ENCODE measurements at regions not wholly inside any gene's neighbourhood (a gene's known extent, or its start where the extent isn't known, plus 50 kb on each side); places are given as distances from the start of the nearest gene placed in this dataset.
"Not testable (repeated sequence)": the region's sequence is repeated elsewhere in the genome, so short reads cannot be mapped to it uniquely, and the experiment has no call there.

DNA sequence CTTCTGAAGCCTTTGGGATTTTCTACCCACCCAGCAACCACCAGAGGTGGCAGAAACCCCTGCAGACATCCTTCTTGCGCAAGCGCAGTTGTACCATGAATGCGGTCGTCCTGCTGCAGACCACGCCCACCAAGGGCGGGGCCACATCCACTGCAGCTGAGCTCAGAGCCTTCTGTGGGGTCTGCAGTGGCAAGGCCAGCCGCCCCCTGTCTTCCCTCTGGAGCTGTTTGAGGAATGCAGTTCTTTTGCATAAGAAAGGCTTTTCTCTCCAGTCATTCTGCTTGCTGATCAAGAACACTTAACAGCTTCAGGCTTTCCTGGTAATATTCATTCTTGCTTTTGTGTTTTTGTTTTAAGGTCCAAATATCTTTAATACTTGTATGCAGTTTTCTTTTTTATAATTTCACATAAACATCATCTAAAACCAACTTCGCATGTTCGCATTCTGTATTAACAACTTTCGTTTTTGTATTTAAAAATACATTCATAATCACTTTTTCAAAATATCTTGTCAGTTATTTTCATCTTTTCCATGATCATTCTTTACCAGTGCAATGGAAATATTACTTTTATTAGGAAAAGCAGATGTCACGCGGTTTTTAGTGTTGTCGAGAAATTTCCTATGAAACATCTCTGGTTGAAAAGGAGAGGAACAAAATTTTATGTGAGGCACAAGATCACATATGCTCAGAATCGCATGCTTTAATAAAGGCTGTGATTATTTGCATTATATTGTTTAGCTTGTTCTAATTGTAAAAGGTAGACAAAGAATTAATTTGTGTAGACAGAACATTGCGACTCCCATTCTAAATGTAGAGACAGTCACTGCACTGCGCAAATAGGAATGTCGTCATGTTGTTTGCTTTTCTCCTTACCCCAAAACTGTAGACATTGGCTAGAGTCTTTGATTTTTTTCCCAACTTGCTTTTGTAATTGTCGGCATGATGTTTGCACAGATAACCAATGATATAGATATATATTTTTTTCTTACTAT, 98.1 kb upstream of the SNRPN start:
- Histone ChIP-seq H2AFZ (ENCODE audit: low read depth, low read length, severe bottlenecking) (no peak overlapping the region), H3K9me3 (ENCODE audit: insufficient read depth, low read length) (no peaks in the 10 kb centered on the region), H3K79me2 (ENCODE audit: insufficient read depth, low read length) (no peaks in the 10 kb centered on the region), H3K36me3 (ENCODE audit: low read length) (no peaks in the 10 kb centered on the region), H3K27me3 (ENCODE audit: low read length) (no peaks in the 10 kb centered on the region), H3K9ac (ENCODE audit: low read length) (no peak overlapping the region), H4K20me1 (ENCODE audit: low read depth, low read length) (no peaks in the 10 kb centered on the region), H3K4me3 (ENCODE audit: insufficient read depth, low read length, poor library complexity, severe bottlenecking) (no peak overlapping the region), H3K4me2 (ENCODE audit: low read depth, low read length, poor library complexity, severe bottlenecking) (no peak overlapping the region), H3K27ac (ENCODE audit: low read depth, low read length) (no peak overlapping the region), H3F3A (ENCODE audit: insufficient read depth) (no peaks in the 10 kb centered on the region), H3K9me2 (replicated peaks; ENCODE audit: insufficient read depth, low read length) (no peaks in the 10 kb centered on the region)
- no peak for TF ChIP-seq EZH2phosphoT487 (conservative IDR thresholded peaks at IDR 0.05; ENCODE audit: low read length)
- TF ChIP-seq, protein P1, sequence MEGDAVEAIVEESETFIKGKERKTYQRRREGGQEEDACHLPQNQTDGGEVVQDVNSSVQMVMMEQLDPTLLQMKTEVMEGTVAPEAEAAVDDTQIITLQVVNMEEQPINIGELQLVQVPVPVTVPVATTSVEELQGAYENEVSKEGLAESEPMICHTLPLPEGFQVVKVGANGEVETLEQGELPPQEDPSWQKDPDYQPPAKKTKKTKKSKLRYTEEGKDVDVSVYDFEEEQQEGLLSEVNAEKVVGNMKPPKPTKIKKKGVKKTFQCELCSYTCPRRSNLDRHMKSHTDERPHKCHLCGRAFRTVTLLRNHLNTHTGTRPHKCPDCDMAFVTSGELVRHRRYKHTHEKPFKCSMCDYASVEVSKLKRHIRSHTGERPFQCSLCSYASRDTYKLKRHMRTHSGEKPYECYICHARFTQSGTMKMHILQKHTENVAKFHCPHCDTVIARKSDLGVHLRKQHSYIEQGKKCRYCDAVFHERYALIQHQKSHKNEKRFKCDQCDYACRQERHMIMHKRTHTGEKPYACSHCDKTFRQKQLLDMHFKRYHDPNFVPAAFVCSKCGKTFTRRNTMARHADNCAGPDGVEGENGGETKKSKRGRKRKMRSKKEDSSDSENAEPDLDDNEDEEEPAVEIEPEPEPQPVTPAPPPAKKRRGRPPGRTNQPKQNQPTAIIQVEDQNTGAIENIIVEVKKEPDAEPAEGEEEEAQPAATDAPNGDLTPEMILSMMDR (IDR thresholded peaks at IDR 0.05; ENCODE audit: insufficient read depth, low read length, poor library complexity, severe bottlenecking) = no peak

DNA sequence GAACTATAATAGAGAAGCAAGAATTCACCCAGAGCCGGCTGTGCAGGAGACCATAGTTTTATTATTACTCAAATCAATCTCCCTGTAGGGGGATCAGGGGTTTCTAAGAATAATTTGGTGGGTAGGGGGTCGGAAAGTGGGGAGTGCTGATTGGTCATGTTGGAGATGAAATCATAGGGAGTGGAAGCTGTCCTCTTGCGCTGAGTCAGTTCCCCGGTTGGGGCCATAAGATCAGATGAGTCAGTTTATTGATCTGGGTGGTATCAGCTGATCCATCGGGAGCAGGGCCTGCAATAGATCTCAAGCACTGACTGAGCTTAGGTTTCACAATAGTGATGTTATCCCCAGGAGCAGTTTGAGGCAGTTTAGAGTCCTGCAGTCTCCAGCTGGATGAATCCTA, 97.0 kb upstream of the SNRPN start:
- Histone ChIP-seq H3K27ac (ENCODE audit: low read depth, low read length) (no peak overlapping the region), H3K27me3 (ENCODE audit: low read length) (no peaks in the 10 kb centered on the region), H3K4me2 (ENCODE audit: low read depth, low read length, poor library complexity, severe bottlenecking) (no peak overlapping the region), H3K9ac (ENCODE audit: low read length) (no peak overlapping the region), H3K9me3 (ENCODE audit: insufficient read depth, low read length) (no peaks in the 10 kb centered on the region), H2AFZ (ENCODE audit: low read depth, low read length, severe bottlenecking) (no peak overlapping the region), H3K79me2 (ENCODE audit: insufficient read depth, low read length) (no peaks in the 10 kb centered on the region), H4K20me1 (ENCODE audit: low read depth, low read length) (no peaks in the 10 kb centered on the region), H3K9me2 (replicated peaks; ENCODE audit: insufficient read depth, low read length) (no peaks in the 10 kb centered on the region), H3K4me3 (ENCODE audit: insufficient read depth, low read length, poor library complexity, severe bottlenecking) (no peak overlapping the region), H3F3A (ENCODE audit: insufficient read depth) (no peaks in the 10 kb centered on the region), H3K36me3 (ENCODE audit: low read length) (no peaks in the 10 kb centered on the region)
- TF ChIP-seq EZH2phosphoT487 (conservative IDR thresholded peaks at IDR 0.05; ENCODE audit: low read length) = no peak
- TF ChIP-seq, protein P1 (IDR thresholded peaks at IDR 0.05; ENCODE audit: insufficient read depth, low read length, poor library complexity, severe bottlenecking) = no peak

DNA sequence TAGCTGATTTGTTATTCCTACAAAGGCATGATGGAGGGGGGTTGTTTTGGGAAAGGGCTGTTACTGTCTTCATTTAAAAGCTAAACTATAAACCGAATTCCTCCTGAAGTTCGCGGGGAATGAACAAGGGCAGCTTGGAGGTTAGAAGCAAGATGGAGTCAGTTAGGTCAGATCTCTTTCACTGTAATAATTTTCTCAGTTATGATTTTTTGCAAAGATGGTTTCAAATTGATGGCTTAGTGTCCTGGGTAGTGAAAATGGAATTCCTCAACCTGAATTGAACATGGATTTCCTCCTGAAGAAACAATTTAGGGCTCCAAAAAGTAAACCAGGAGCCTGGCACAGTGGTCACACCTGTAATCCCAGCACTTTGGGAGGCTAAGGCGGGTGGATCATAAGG, 96.6 kb upstream of the SNRPN start:
- H3K9ac ChIP-seq (ENCODE audit: low read length); H3K4me2 ChIP-seq (ENCODE audit: low read depth, low read length, poor library complexity, severe bottlenecking); H3K27me3 ChIP-seq (ENCODE audit: low read length); H3K27ac ChIP-seq (ENCODE audit: low read depth, low read length); H4K20me1 ChIP-seq (ENCODE audit: low read depth, low read length); H3K36me3 ChIP-seq (ENCODE audit: low read length); H3F3A ChIP-seq (ENCODE audit: insufficient read depth); H2AFZ ChIP-seq (ENCODE audit: low read depth, low read length, severe bottlenecking); H3K79me2 ChIP-seq (ENCODE audit: insufficient read depth, low read length); H3K9me3 ChIP-seq (ENCODE audit: insufficient read depth, low read length); H3K4me3 ChIP-seq (ENCODE audit: insufficient read depth, low read length, poor library complexity, severe bottlenecking); H3K9me2 ChIP-seq (replicated peaks; ENCODE audit: insufficient read depth, low read length): not testable (repeated sequence)

Measured in SU-DHL-6 (cell line).